ENCODE measurements at regions not wholly inside any gene's neighbourhood (a gene's known extent, or its start where the extent isn't known, plus 50 kb on each side); places are given as distances from the start of the nearest gene placed in this dataset.
A peak's percentile ranks its signal among the peaks of the same experiment; 100 is the strongest.

DNA sequence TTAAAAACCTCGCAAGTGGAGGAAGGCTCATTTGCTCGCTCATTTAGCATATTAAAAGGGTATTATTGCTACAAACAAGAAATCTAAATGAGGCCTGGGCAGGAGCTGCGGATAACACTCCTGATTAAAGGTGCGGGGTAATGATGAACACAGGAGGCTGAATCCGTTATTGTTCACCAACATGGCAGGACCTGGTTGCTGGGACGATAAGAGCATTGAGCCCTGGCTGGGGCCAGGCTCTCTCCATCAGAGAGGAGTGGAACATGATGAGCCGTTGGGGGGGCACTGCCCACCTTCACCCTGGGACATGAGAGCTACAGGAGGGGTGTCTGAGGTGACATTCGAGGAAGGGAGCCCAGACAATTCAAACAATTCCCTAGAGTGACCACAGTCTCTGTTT is 211.7 kb downstream of the NXPE2 start:
- no peak overlapping the region for H3K27ac ChIP-seq
- TF ChIP-seq CTCF (conservative IDR thresholded peaks at IDR 0.05): no peak

DNA sequence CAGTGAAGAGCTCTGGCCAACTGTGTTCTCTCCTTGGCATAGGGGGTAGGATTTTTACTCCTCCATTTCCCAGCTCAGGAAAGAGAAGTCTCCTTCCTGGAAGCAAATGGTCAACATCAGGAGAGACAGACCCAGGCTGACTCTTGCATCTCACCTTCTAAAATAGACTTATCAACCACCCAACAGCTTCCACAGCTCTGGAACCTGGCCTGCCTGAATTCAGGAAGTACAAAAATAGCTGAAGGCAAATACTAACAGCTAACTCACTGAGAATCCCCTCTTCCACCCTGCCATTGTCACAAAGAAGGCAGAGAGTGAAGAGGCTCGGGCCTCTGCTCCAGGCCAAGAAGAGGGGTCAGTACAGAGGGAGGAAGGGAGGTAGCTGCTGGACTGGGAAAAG is 213.6 kb downstream of the NXPE2 start:
- no peak overlapping the region for H3K27ac ChIP-seq
- no peak for TF ChIP-seq CTCF (conservative IDR thresholded peaks at IDR 0.05)

GRCh38 chr11:114892381-114893197 is 214.3 kb downstream of the NXPE2 start:
- no peak overlapping the region for H3K27ac ChIP-seq
- peak; percentile 37 for TF ChIP-seq CTCF (conservative IDR thresholded peaks at IDR 0.05)

DNA sequence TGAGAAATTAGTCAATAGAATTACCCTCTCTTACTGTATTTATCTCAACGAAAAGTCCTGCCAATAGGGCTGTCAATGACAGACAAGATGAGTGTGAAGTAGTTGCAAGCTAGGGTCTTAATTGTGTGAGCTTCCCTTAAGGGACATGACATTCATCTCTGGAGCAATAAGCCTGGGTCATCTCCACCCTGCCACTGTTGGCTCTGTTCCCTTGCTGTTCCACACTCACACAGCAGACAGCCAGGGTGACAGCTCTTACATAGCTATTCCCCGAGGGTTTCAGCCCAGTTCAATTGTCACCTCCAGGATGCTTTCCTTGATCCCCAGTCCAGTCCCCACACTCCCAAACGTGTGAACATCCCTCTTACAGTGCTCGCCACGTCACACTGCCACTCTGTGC is 215.0 kb downstream of the NXPE2 start:
- H3K27ac ChIP-seq: no peak overlapping the region
- TF ChIP-seq CTCF (conservative IDR thresholded peaks at IDR 0.05): no peak

- H3K27ac ChIP-seq: no peak overlapping the region
- TF ChIP-seq CTCF (conservative IDR thresholded peaks at IDR 0.05): no peak
Observed at GRCh38 chr11:114896594-114896993, 218.3 kb downstream of the NXPE2 start.

- TF ChIP-seq CTCF (conservative IDR thresholded peaks at IDR 0.05): peak; percentile 24
- no peak overlapping the region for H3K27ac ChIP-seq
Observed at GRCh38 chr11:114909866-114910265, 231.5 kb downstream of the NXPE2 start.

DNA sequence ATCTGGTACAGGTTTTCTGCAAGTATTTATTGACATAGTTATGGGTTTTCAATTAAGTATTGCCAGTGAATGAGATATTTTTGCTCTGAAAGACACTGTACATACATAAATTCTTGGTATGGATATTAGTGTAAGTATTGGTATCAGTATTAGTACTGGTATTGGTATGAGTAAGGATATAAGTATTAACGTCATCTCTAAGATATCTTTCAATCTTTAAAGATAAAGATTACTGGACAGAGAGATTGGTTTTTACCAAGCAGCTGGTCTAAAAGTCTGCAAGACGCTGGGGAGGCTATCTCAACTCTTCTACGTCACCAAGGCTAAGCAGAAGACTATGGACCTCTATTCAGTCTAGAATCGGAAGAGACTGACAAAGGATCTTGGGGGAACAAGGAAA is 234.5 kb downstream of the NXPE2 start:
- TF ChIP-seq CTCF (conservative IDR thresholded peaks at IDR 0.05): no peak
- no peak overlapping the region for H3K27ac ChIP-seq

Data from VCaP (cell line).